K562 (cell line): ENCODE measurements at regions not wholly inside any gene's neighbourhood (a gene's known extent, or its start where the extent isn't known, plus 50 kb on each side); places are given as distances from the start of the nearest gene placed in this dataset.

Source experiments
- ATF3 ChIP-seq, 2 experiments: fragments of 450-650 bp in 1 of 2; sonication (generic) in 1 of 2; formaldehyde crosslinking in 1 of 2; IDR thresholded peaks in 1 of 2; conservative IDR thresholded peaks in 1 of 2; 2 replicates each; pipeline versions ENCODE4 v1.6.1 to v1.8.1; 2016 to 2023; ENCODE audit warnings: mild to moderate bottlenecking in 2 of 2, moderate library complexity in 2 of 2, inconsistent platforms in 1 of 2, missing genetic modification reagents in 1 of 2
- BRCA1 ChIP-seq, 2 experiments: fragments of 450-650 bp in 1 of 2; sonication (generic) in 1 of 2; formaldehyde crosslinking in 1 of 2; IDR thresholded peaks; 2 replicates each; pipeline versions ENCODE4 v1.5.0 to v1.6.1; 2017 to 2020; ENCODE audit warnings: mild to moderate bottlenecking in 1 of 2, missing genetic modification reagents in 1 of 2
- FOXA3 ChIP-seq, 2 experiments: fragments of 450-650 bp in 1 of 2; sonication (generic) in 1 of 2; formaldehyde crosslinking; IDR thresholded peaks in 1 of 2; conservative IDR thresholded peaks in 1 of 2; 2 replicates each; pipeline versions ENCODE4 v1.4.0 to v1.8.0; 2020 to 2022; ENCODE audit warnings: mild to moderate bottlenecking in 2 of 2, missing genetic modification reagents in 1 of 2
- IRF2 ChIP-seq: sonication (generic); formaldehyde crosslinking; IDR thresholded peaks from 2 replicates; pipeline ENCODE4 v1.8.1; 2022; ENCODE audit warnings: mild to moderate bottlenecking, missing genetic modification reagents
- MYBL2 ChIP-seq, 2 experiments: fragments of 450-650 bp in 1 of 2; sonication (generic) in 1 of 2; formaldehyde crosslinking in 1 of 2; IDR thresholded peaks; 2 replicates each; pipeline versions ENCODE4 v1.6.1 to v1.8.1; 2017 to 2022; ENCODE audit warnings: borderline replicate concordance in 1 of 2, inconsistent platforms in 1 of 2, low read depth in 1 of 2, mild to moderate bottlenecking in 1 of 2, missing genetic modification reagents in 1 of 2, moderate library complexity in 1 of 2
- NFRKB ChIP-seq: fragments of 450-650 bp; IDR thresholded peaks from 2 replicates; pipeline ENCODE4 v1.6.1; 2016; ENCODE audit warnings: low read depth
- NR2F6 ChIP-seq: fragments of 450-650 bp; formaldehyde crosslinking; IDR thresholded peaks from 2 replicates; pipeline ENCODE4 v1.4.0; 2020; ENCODE audit warnings: mild to moderate bottlenecking
- PRMT5 ChIP-seq: sonication (generic); formaldehyde crosslinking; IDR thresholded peaks from 2 replicates; pipeline ENCODE4 v1.5.0; 2020; ENCODE audit warnings: missing genetic modification reagents
- SAP30 ChIP-seq: fragments of 200-600 bp; sonication (generic); IDR thresholded peaks from 2 replicates; pipeline ENCODE4 v1.6.1; 2012; ENCODE audit warnings: borderline replicate concordance, low read depth, mild to moderate bottlenecking, moderate library complexity, low read length, control low read depth, inconsistent platforms; ENCODE audit not compliant: insufficient read depth, poor library complexity, severe bottlenecking
- SMAD4 ChIP-seq: fragments of 250-450 bp; sonication (Bioruptor Pico); conservative IDR thresholded peaks from 2 replicates; pipeline ENCODE4 v1.8.0; 2021; ENCODE audit warnings: inconsistent platforms, mild to moderate bottlenecking, moderate library complexity
- ZNF140 ChIP-seq: fragments of 250-450 bp; sonication (Bioruptor Pico); IDR thresholded peaks from 2 replicates; pipeline ENCODE4 v1.8.0; 2021; ENCODE audit warnings: moderate library complexity, mild to moderate bottlenecking, inconsistent platforms
- ZNF175 ChIP-seq: fragments of 200-800 bp; sonication (Bioruptor generic); IDR thresholded peaks from 2 replicates; pipeline ENCODE4 v1.6.1; 2016; ENCODE audit warnings: low read depth, mild to moderate bottlenecking, missing genetic modification characterization, missing compliant biosample characterization
- ZNF639 ChIP-seq, 2 experiments: fragments of 200-800 bp in 1 of 2; sonication (Bioruptor generic) in 1 of 2; sonication (generic) in 1 of 2; formaldehyde crosslinking in 1 of 2; IDR thresholded peaks in 1 of 2; conservative IDR thresholded peaks in 1 of 2; 2 replicates each; pipeline versions ENCODE4 v1.5.0 to v1.6.1; 2016 to 2020; ENCODE audit warnings: missing compliant biosample characterization in 1 of 2, missing genetic modification characterization in 1 of 2, missing genetic modification reagents in 1 of 2
- ZNF668 ChIP-seq: fragments of 250-450 bp; sonication (Bioruptor Pico); IDR thresholded peaks from 2 replicates; pipeline ENCODE4 v1.8.0; 2022; ENCODE audit warnings: mild to moderate bottlenecking, inconsistent platforms
- TF ChIP-seq, protein P1 (sequence below): sonication (generic); formaldehyde crosslinking; IDR thresholded peaks from 2 replicates; pipeline ENCODE4 v1.8.1; 2023; ENCODE audit warnings: mild to moderate bottlenecking, missing genetic modification reagents
- TF ChIP-seq, protein P2 (sequence below): fragments of 250-450 bp; sonication (Bioruptor Pico); IDR thresholded peaks from 2 replicates; pipeline ENCODE4 v1.5.0; 2020; ENCODE audit warnings: mild to moderate bottlenecking, borderline replicate concordance
- TF ChIP-seq, protein P3 (sequence below): fragments of 250-450 bp; sonication (Bioruptor Pico); IDR thresholded peaks from 2 replicates; pipeline ENCODE4 v1.5.1; 2021; ENCODE audit warnings: mild to moderate bottlenecking

DNA sequence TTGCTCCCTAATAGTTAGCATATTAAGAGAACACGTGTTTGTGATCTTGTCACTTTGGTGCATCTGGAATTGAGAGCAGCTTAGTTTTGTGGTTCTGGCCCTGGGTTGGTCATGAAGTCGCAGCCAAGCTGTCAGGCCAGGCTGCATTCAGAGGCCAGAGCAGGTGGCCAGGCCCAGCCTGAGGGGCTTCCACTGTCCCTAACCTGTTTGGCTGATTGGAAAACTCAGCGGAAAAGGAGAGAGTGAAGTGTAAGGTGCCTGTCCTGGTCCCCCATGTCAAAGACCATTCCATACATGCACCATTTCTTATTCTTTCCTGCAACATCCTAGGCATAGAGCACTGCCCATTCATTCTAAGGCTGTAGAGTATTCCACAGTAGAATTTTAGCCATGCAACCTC, 111.5 kb upstream of the IGLL5 start (continued):
- no peak for TF ChIP-seq ZNF140
- TF ChIP-seq ZNF668 (CRISPR knock-in tag), result no peak
- TF ChIP-seq SAP30, result no peak
- peak; percentile 92 for TF ChIP-seq IRF2 (CRISPR knock-in tag)
- 0 out of 2 replicates have a peak, but pooled peaks have one; percentile 68 for TF ChIP-seq PRMT5 (CRISPR knock-in tag)
- TF ChIP-seq, protein P1, sequence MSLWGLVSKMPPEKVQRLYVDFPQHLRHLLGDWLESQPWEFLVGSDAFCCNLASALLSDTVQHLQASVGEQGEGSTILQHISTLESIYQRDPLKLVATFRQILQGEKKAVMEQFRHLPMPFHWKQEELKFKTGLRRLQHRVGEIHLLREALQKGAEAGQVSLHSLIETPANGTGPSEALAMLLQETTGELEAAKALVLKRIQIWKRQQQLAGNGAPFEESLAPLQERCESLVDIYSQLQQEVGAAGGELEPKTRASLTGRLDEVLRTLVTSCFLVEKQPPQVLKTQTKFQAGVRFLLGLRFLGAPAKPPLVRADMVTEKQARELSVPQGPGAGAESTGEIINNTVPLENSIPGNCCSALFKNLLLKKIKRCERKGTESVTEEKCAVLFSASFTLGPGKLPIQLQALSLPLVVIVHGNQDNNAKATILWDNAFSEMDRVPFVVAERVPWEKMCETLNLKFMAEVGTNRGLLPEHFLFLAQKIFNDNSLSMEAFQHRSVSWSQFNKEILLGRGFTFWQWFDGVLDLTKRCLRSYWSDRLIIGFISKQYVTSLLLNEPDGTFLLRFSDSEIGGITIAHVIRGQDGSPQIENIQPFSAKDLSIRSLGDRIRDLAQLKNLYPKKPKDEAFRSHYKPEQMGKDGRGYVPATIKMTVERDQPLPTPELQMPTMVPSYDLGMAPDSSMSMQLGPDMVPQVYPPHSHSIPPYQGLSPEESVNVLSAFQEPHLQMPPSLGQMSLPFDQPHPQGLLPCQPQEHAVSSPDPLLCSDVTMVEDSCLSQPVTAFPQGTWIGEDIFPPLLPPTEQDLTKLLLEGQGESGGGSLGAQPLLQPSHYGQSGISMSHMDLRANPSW (CRISPR knock-in tag), result peak; percentile 77; the same call in 1 of the 2 replicates
- TF ChIP-seq, protein P2, sequence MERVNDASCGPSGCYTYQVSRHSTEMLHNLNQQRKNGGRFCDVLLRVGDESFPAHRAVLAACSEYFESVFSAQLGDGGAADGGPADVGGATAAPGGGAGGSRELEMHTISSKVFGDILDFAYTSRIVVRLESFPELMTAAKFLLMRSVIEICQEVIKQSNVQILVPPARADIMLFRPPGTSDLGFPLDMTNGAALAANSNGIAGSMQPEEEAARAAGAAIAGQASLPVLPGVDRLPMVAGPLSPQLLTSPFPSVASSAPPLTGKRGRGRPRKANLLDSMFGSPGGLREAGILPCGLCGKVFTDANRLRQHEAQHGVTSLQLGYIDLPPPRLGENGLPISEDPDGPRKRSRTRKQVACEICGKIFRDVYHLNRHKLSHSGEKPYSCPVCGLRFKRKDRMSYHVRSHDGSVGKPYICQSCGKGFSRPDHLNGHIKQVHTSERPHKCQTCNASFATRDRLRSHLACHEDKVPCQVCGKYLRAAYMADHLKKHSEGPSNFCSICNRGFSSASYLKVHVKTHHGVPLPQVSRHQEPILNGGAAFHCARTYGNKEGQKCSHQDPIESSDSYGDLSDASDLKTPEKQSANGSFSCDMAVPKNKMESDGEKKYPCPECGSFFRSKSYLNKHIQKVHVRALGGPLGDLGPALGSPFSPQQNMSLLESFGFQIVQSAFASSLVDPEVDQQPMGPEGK (CRISPR knock-in tag), result no peak
- TF ChIP-seq FOXA3 (CRISPR knock-in tag; conservative IDR thresholded peaks at IDR 0.05 in 1 of 2, IDR thresholded peaks at IDR 0.05 in 1 of 2), result 0 out of 4 replicates have a peak, but pooled peaks of 1 of the 2 experiments have one; percentile 20
- TF ChIP-seq, protein P3, sequence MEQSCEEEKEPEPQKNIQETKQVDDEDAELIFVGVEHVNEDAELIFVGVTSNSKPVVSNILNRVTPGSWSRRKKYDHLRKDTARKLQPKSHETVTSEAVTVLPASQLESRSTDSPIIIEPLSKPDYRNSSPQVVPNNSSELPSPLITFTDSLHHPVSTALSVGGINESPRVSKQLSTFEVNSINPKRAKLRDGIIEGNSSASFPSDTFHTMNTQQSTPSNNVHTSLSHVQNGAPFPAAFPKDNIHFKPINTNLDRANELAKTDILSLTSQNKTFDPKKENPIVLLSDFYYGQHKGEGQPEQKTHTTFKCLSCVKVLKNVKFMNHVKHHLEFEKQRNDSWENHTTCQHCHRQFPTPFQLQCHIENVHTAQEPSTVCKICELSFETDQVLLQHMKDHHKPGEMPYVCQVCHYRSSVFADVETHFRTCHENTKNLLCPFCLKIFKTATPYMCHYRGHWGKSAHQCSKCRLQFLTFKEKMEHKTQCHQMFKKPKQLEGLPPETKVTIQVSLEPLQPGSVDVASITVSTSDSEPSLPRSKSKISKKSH (CRISPR knock-in tag), result no peak
- TF ChIP-seq NFRKB, result no peak
- TF ChIP-seq ATF3 (IDR thresholded peaks at IDR 0.05), result no peak
- TF ChIP-seq ATF3 (CRISPR knock-in tag; conservative IDR thresholded peaks at IDR 0.05), result 0 out of 2 replicates have a peak, but pooled peaks have one; percentile 15
- 0 out of 4 replicates have a peak, but pooled peaks of 1 of the 2 experiments have one; percentile 14 for TF ChIP-seq ZNF639 (CRISPR knock-in tag; conservative IDR thresholded peaks at IDR 0.05 in 1 of 2, IDR thresholded peaks at IDR 0.05 in 1 of 2)
- no peak for TF ChIP-seq MYBL2 (IDR thresholded peaks at IDR 0.05; ENCODE audit: low read depth)
- TF ChIP-seq MYBL2 (CRISPR knock-in tag; IDR thresholded peaks at IDR 0.05; ENCODE audit: borderline replicate concordance), result no peak
- no peak for TF ChIP-seq ZNF175
- TF ChIP-seq SMAD4, result no peak
- TF ChIP-seq BRCA1 (IDR thresholded peaks at IDR 0.05), result no peak
- no peak for TF ChIP-seq BRCA1 (CRISPR knock-in tag; IDR thresholded peaks at IDR 0.05)
- no peak for TF ChIP-seq NR2F6
